Lung (tissue), 11 donors: ENCODE measurements at regions not wholly inside any gene's neighbourhood (a gene's known extent, or its start where the extent isn't known, plus 50 kb on each side); places are given as distances from the start of the nearest gene placed in this dataset.

ENCODE experiments used
- ATAC-seq: fragments of 200-7000 bp; cut with Tn5 transposase; one replicate; pipeline ENCODE4 v1.9.1; 2020; ENCODE audit warnings: moderate number of reproducible peaks; ENCODE audit not compliant: insufficient read depth, low FRiP score
- DNase-seq, 3 donors: peaks; one replicate each; pipeline ENCODE4 v3.0.0-alpha.2; 2013 to 2017
- H3K27ac ChIP-seq, 2 donors: one replicate each; pipeline ENCODE4 v1.5.1; 2013; ENCODE audit warnings: mild to moderate bottlenecking in 2 of 2, moderate library complexity in 2 of 2, control low read depth in 1 of 2, inconsistent platforms in 1 of 2, low read depth in 1 of 2, low read length in 1 of 2
- H3K27me3 ChIP-seq, 3 donors: one replicate each; pipeline ENCODE4 v1.5.1; 2013; ENCODE audit warnings: low read length in 2 of 3; ENCODE audit not compliant: control insufficient read depth in 3 of 3, insufficient read depth in 3 of 3
- H3K36me3 ChIP-seq, 4 donors: one replicate each; pipeline ENCODE4 v1.5.1; 2013; ENCODE audit warnings: low read length in 4 of 4, mild to moderate bottlenecking in 1 of 4, moderate library complexity in 1 of 4; ENCODE audit not compliant: control insufficient read depth in 4 of 4, insufficient read depth in 4 of 4
- H3K4me1 ChIP-seq, 5 donors: one replicate each; pipeline ENCODE4 v1.5.1; 2013; ENCODE audit warnings: low read length in 5 of 5, mild to moderate bottlenecking in 2 of 5, moderate library complexity in 1 of 5; ENCODE audit not compliant: control insufficient read depth in 5 of 5, insufficient read depth in 5 of 5
- H3K4me3 ChIP-seq: one replicate; pipeline ENCODE4 v1.5.1; 2013; ENCODE audit warnings: mild to moderate bottlenecking, control low read depth, moderate library complexity
- H3K9ac ChIP-seq, 2 donors: one replicate each; pipeline ENCODE4 v1.5.1; 2013; ENCODE audit warnings: low read length in 2 of 2, control low read depth in 1 of 2; ENCODE audit not compliant: insufficient read depth in 1 of 2
- H3K9me3 ChIP-seq, 4 donors: one replicate each; pipeline ENCODE4 v1.5.1; 2013; ENCODE audit warnings: low read length in 3 of 4, mild to moderate bottlenecking in 1 of 4, moderate library complexity in 1 of 4; ENCODE audit not compliant: control insufficient read depth in 4 of 4, insufficient read depth in 3 of 4
- WGBS, 2 donors: extraction: QIAGEN DNeasy Blood & Tissue Kit; methylation state at CpG; one replicate each; pipeline ENCODE4 v1.1.7; 2013; 5-methylcytosine and 5-hydroxymethylcytosine counted together
- TF ChIP-seq, protein P1 (sequence below): IDR thresholded peaks from 2 replicates; pipeline ENCODE4 v1.5.1; 2012; ENCODE audit warnings: mild to moderate bottlenecking; ENCODE audit errors: control extremely low read depth, extremely low read depth
- donor health status: control.
- donor health status: control.
- donor health status: Bipolar disorder and iron deficiency.
- donor health status: healthy.
- donor health status: DM: yes; HTN: yes; CAD: no.

DNA sequence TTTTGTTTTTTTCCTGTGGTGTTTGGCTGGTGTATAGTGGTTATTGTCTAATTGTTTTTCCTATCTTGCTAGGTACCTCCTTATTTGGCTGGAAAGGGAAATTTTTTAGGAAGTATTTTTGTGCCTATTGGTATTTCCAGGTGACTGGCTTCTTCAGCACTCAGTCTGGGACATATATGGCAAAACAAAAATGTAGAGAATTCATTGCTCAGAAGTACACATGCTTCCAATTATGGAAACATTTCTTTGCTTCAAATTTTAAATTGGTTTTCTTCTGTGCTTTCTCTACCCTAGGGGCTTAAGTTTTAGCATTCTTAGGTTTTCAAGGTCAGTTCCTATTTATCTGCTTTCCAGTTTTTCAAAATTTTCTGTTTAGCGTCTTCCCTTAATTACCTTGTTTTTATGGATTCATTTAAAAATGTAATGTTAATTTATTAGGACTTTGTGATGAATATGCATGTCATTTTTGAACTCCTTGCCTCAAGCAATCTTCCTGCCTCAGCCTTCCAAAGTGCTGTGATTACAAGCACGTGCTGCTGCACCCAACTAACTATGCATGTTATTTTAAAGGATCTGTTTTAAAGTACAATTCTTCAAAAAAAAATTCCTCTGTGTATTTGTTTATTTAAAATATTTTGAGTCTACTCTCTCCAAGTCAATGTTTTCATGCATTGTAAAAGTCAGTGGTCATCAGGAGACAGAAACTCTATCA is 231.9 kb upstream of the DPPA4 start:
- TF ChIP-seq, protein P1, sequence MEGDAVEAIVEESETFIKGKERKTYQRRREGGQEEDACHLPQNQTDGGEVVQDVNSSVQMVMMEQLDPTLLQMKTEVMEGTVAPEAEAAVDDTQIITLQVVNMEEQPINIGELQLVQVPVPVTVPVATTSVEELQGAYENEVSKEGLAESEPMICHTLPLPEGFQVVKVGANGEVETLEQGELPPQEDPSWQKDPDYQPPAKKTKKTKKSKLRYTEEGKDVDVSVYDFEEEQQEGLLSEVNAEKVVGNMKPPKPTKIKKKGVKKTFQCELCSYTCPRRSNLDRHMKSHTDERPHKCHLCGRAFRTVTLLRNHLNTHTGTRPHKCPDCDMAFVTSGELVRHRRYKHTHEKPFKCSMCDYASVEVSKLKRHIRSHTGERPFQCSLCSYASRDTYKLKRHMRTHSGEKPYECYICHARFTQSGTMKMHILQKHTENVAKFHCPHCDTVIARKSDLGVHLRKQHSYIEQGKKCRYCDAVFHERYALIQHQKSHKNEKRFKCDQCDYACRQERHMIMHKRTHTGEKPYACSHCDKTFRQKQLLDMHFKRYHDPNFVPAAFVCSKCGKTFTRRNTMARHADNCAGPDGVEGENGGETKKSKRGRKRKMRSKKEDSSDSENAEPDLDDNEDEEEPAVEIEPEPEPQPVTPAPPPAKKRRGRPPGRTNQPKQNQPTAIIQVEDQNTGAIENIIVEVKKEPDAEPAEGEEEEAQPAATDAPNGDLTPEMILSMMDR, result no peak
- H3K36me3 ChIP-seq, result no peaks in the 10 kb centered on the region
- ATAC-seq, result no peak
- no peak overlapping the region for H3K9ac ChIP-seq
- H3K27me3 ChIP-seq, result no peaks in the 10 kb centered on the region
- peaks cover 0 to 3% (median 0%) of the 10 kb centered on the region in 4 donors for H3K9me3 ChIP-seq
- DNase-seq, result no peak
- 72 to 78% methylated on average over 2 of the region's 2 CpGs for WGBS, 2 donors
- H3K4me3 ChIP-seq, result no peak overlapping the region
- H3K4me1 ChIP-seq, result no peaks in the 10 kb centered on the region
- H3K27ac ChIP-seq, result no peak overlapping the region

DNA sequence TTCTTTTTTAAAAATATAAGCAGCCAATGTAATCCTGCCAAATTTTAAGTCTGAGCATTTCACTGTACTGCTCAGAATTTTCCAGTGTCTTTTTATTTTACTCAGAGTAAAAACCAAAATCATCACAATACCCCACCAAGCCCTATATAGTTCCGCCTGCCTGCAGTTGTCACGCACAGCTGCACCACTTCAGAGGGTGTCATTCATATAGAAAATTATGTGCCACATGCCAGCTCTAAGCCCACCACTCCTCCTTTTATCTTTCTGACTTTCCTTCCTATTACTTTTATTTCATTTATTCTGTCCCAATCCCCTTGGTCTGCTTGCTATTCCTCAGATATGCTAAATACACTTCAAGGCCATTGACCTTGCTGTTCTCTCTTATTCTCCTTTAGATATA is 233.1 kb upstream of the DPPA4 start:
- TF ChIP-seq, protein P1, result no peak
- Histone ChIP-seq H3K4me1 (no peaks in the 10 kb centered on the region), H3K9me3 (peaks cover 0 to 3% (median 0%) of the 10 kb centered on the region in 4 donors), H3K4me3 (no peak overlapping the region), H3K27ac (no peak overlapping the region), H3K27me3 (no peaks in the 10 kb centered on the region), H3K9ac (no peak overlapping the region), H3K36me3 (no peaks in the 10 kb centered on the region)
- no peak for DNase-seq
- 90 to 94% methylated on average over 2 of the region's 2 CpGs for WGBS, 2 donors
- no peak for ATAC-seq

DNA sequence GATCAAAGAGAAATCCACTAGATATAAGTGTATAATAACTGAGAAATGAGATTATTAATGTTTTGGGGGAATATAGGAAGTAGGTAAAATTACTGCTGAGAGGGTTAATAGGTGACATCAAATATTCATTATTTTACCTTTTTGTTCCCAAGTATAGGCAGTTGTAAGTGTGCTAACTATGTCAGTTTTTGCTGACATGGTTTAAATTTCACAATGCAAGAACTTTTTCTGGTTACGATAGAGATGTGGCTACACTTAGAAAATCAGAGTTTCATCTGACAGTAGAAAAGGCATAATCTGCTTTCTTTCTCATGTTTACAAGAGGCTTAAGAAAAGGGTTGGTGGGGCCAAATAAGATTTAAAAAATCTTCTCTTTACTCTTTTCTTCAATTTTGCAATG is 235.0 kb upstream of the DPPA4 start:
- H3K9me3 ChIP-seq, result peaks cover 0 to 3% (median 0%) of the 10 kb centered on the region in 4 donors
- no peak overlapping the region for H3K27ac ChIP-seq
- no peaks in the 10 kb centered on the region for H3K36me3 ChIP-seq
- no peak overlapping the region for H3K9ac ChIP-seq
- ATAC-seq, result no peak
- H3K4me1 ChIP-seq, result no peaks in the 10 kb centered on the region
- no peak overlapping the region for H3K4me3 ChIP-seq
- DNase-seq, result no peak
- 95% methylated on average over 1 of the region's 1 CpG for WGBS, 2 donors
- TF ChIP-seq, protein P1, result no peak
- no peaks in the 10 kb centered on the region for H3K27me3 ChIP-seq

DNA sequence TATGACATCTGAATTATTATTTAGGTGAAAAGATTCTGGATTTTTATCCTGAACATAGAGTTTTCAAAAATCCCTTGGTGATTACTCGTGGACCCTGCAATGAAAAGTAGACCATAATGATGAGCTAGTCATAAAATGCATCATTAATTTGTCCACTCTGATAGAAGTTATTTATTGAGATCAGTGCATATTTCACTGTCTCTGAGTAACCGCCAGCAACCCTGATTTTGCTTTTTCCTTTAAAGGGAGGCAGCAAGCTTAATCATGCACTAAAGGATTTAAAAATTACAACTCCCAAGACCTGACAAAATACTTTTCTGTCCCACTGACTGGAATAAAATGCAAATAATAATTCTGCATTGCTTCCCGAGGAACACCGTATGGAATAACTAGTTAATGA is 259.6 kb upstream of the DPPA4 start:
- DNase-seq (no peak), ATAC-seq (no peak)
- Histone ChIP-seq H3K27ac (no peak overlapping the region), H3K9me3 (peaks cover 0 to 7% (median under 1%) of the 10 kb centered on the region in 4 donors), H3K36me3 (no peaks in the 10 kb centered on the region), H3K9ac (no peak overlapping the region), H3K4me3 (no peak overlapping the region), H3K4me1 (no peaks in the 10 kb centered on the region), H3K27me3 (no peaks in the 10 kb centered on the region)
- TF ChIP-seq, protein P1, result no peak
- 83 to 86% methylated on average over 4 of the region's 4 CpGs for WGBS, 2 donors
